Hematopoietic multipotent progenitor cell treated with erythropoietin and hydrocortisone succinate and interleukin-3 and kit ligand, for 15 days (in vitro differentiated cells): ENCODE measurements at regions not wholly inside any gene's neighbourhood (a gene's known extent, or its start where the extent isn't known, plus 50 kb on each side); places are given as distances from the start of the nearest gene placed in this dataset.

ENCODE experiments used
- DNase-seq: peaks from one replicate; pipeline ENCODE4 v3.0.0-alpha.2; 2015; ENCODE audit warnings: low spot score

GRCh38 chr7:22002726-22003125 lies 57.0 kb upstream of the CDCA7L start:
- DNase-seq: no peak

GRCh38 chr7:22001345-22002004 lies 55.8 kb upstream of the CDCA7L start:
- DNase-seq: peak; percentile 50

- no peak for DNase-seq
Observed at GRCh38 chr7:21999896-22000295, 54.2 kb upstream of the CDCA7L start.

- DNase-seq: no peak
Observed at GRCh38 chr7:21996641-21997040, 50.9 kb upstream of the CDCA7L start.
